ENCODE measurements at regions not wholly inside any gene's neighbourhood (a gene's known extent, or its start where the extent isn't known, plus 50 kb on each side); places are given as distances from the start of the nearest gene placed in this dataset.

- TF ChIP-seq CTCF (conservative IDR thresholded peaks at IDR 0.05; ENCODE audit: low read depth in 2 of 2) (no peak), CREB1 (CRISPR knock-in tag; IDR thresholded peaks at IDR 0.05; ENCODE audit: low read depth) (no peak), POLR2AphosphoS5 (IDR thresholded peaks at IDR 0.05; ENCODE audit: low read depth) (no peak), ETS1 (IDR thresholded peaks at IDR 0.05) (no peak), REST (IDR thresholded peaks at IDR 0.05; ENCODE audit: unreplicated experiment) (no peak)
Observed at GRCh38 chr20:36084356-36084755, 70.2 kb upstream of the EPB41L1 start.

All from GM23338 (cell line).